Endothelial cell of umbilical vein (primary cell): ENCODE measurements at regions not wholly inside any gene's neighbourhood (a gene's known extent, or its start where the extent isn't known, plus 50 kb on each side); places are given as distances from the start of the nearest gene placed in this dataset.

ENCODE experiments used
- BruUV-seq: library from RNA; stranded (reverse); fragments of 400-500 nt; replicated peaks from 2 replicates; lab custom pipeline; 2021; lab: Mats Ljungman, UMichigan
- CTCF ChIA-PET: fragments of 300-600, 350-600 bp; sonication (Branson Sonifier 250); formaldehyde crosslinking; loops from one replicate; lab custom pipeline; 2021; ENCODE audit warnings: antibody characterized with exemption, inconsistent platforms; lab: Charles Lee
- POLR2A ChIA-PET: fragments of 300-600, 350-600 bp; sonication (Branson Sonifier 250); formaldehyde crosslinking; loops from one replicate; lab custom pipeline; 2021; ENCODE audit warnings: antibody characterized with exemption, inconsistent platforms; lab: Charles Lee
- DNase-seq: peaks from one replicate; pipeline ENCODE4 v3.0.0-alpha.2; 2011; ENCODE audit warnings: low read depth, low spot score
- FAIRE-seq: peaks from 2 replicates; lab custom pipeline; 2011; peaks lifted over from hg19 to GRCh38; lab: Jason Lieb, UNC
- H2AFZ ChIP-seq: 2 replicates; pipeline ENCODE4 v1.6.0; 2012; ENCODE audit warnings: low read depth, low read length, control low read depth, inconsistent platforms
- H3K27ac ChIP-seq: 2 replicates; pipeline ENCODE4 v1.5.1; 2011; ENCODE audit warnings: low read depth, mild to moderate bottlenecking, control low read depth, low read length, moderate library complexity; ENCODE audit not compliant: insufficient read depth
- H3K27me3 ChIP-seq, 2 experiments: 2 replicates each; pipeline versions ENCODE4 v1.6.0 to v1.6.1; 2011; ENCODE audit warnings: low read length in 2 of 2, mixed read lengths in 1 of 2; ENCODE audit not compliant: control insufficient read depth in 2 of 2, insufficient read depth in 2 of 2
- H3K36me3 ChIP-seq, 2 experiments: 2 replicates in 1 of 2; 3 replicates in 1 of 2; pipeline ENCODE4 v1.5.1; 2011; ENCODE audit warnings: low read length in 2 of 2, mild to moderate bottlenecking in 1 of 2, moderate library complexity in 1 of 2; ENCODE audit not compliant: control insufficient read depth in 2 of 2, insufficient read depth in 2 of 2; ENCODE audit errors: extremely low read depth in 1 of 2
- H3K4me1 ChIP-seq: 3 replicates; pipeline ENCODE4 v1.5.1; 2011; ENCODE audit warnings: mild to moderate bottlenecking, low read length; ENCODE audit not compliant: control insufficient read depth, insufficient read depth; ENCODE audit errors: extremely low read depth
- H3K4me2 ChIP-seq: 2 replicates; pipeline ENCODE4 v1.6.1; 2011; ENCODE audit warnings: low read length, control low read depth, mixed read lengths; ENCODE audit not compliant: insufficient read depth
- H3K4me3 ChIP-seq, 3 experiments: fragments of 200-600 bp in 1 of 3; sonication (generic), shearing (Covaris generic) in 1 of 3; replicated peaks in 1 of 3; 2 replicates each; pipeline ENCODE4 v1.5.1; 2011 to 2016; ENCODE audit warnings: control low read depth in 3 of 3, low read length in 3 of 3, mild to moderate bottlenecking in 2 of 3, inconsistent platforms in 1 of 3, low read depth in 1 of 3, moderate library complexity in 1 of 3; ENCODE audit not compliant: insufficient read depth in 1 of 3
- H3K79me2 ChIP-seq: 2 replicates; pipeline ENCODE4 v1.6.0; 2012; ENCODE audit warnings: low read length, inconsistent platforms; ENCODE audit not compliant: control insufficient read depth, insufficient read depth
- H3K9ac ChIP-seq: replicated peaks from 2 replicates; pipeline ENCODE3; 2011; ENCODE audit warnings: low read length, control low read depth; ENCODE audit not compliant: insufficient read depth; ENCODE audit errors: extremely low read depth
- H3K9me1 ChIP-seq: replicated peaks from 3 replicates; pipeline ENCODE4 v1.6.0; 2011; ENCODE audit warnings: mild to moderate bottlenecking, low read length; ENCODE audit not compliant: control insufficient read depth, insufficient read depth; ENCODE audit errors: extremely low read depth
- H3K9me3 ChIP-seq: replicated peaks from 2 replicates; pipeline ENCODE4 v1.5.1; 2012; ENCODE audit warnings: low read length, inconsistent platforms; ENCODE audit not compliant: control insufficient read depth, insufficient read depth
- H4K20me1 ChIP-seq: replicated peaks from 2 replicates; pipeline ENCODE3; 2011; ENCODE audit warnings: mild to moderate bottlenecking, low read length; ENCODE audit not compliant: control insufficient read depth, insufficient read depth; ENCODE audit errors: extremely low read depth
- CTCF ChIP-seq, 2 donors: IDR thresholded peaks; 1 replicate in 1 of 2; 2 replicates in 1 of 2; pipeline ENCODE4 v1.5.1; 2011; ENCODE audit warnings: low read length in 2 of 2, mild to moderate bottlenecking in 2 of 2, moderate library complexity in 2 of 2, control low read depth in 1 of 2, inconsistent platforms in 1 of 2, low read depth in 1 of 2; ENCODE audit not compliant: insufficient read depth in 1 of 2; ENCODE audit errors: extremely low read depth in 1 of 2
- EZH2 ChIP-seq: IDR thresholded peaks from 2 replicates; pipeline ENCODE4 v1.6.1; 2012; ENCODE audit warnings: borderline replicate concordance, low read depth, mild to moderate bottlenecking, moderate library complexity, low read length, inconsistent platforms; ENCODE audit not compliant: severe bottlenecking
- FOS ChIP-seq: IDR thresholded peaks from 2 replicates; pipeline ENCODE4 v1.6.1; 2011; ENCODE audit warnings: mild to moderate bottlenecking, low read length, moderate library complexity, borderline replicate concordance; ENCODE audit not compliant: insufficient read depth
- GATA2 ChIP-seq: IDR thresholded peaks from 2 replicates; pipeline ENCODE4 v1.7.0; 2011; ENCODE audit warnings: low read depth, mild to moderate bottlenecking, moderate library complexity, mixed read lengths, low read length; ENCODE audit not compliant: insufficient read length, insufficient read depth
- JUN ChIP-seq: IDR thresholded peaks from 2 replicates; pipeline ENCODE4 v1.6.1; 2011; ENCODE audit warnings: borderline replicate concordance, low read depth; ENCODE audit not compliant: insufficient read length, insufficient read depth
- MAX ChIP-seq: IDR thresholded peaks from 2 replicates; pipeline ENCODE4 v1.6.1; 2011; ENCODE audit not compliant: insufficient read depth, insufficient read length
- MYC ChIP-seq: IDR thresholded peaks from one replicate; pipeline ENCODE4 v1.6.1; 2011; ENCODE audit warnings: mild to moderate bottlenecking, low read depth, low read length
- POLR2A ChIP-seq: IDR thresholded peaks from 2 replicates; pipeline ENCODE4 v1.6.1; 2012; ENCODE audit warnings: low read depth, mild to moderate bottlenecking, control low read depth, low read length
- POLR2AphosphoS5 ChIP-seq: IDR thresholded peaks from 2 replicates; pipeline ENCODE4 v1.6.1; 2012; ENCODE audit warnings: low read depth, mild to moderate bottlenecking, control low read depth, low read length, moderate library complexity; ENCODE audit not compliant: insufficient read depth
- dilution Hi-C: fragments of 300-500 bp; cut with MboI; formaldehyde crosslinking; loops from one replicate; pipeline ENCODE4 v1.15.0; 2019; ENCODE audit warnings: low sequenced_read_pairs; ENCODE audit not compliant: extremely low pct_ligation_motif_present
- intact Hi-C: fragments of 100-400 bp; cut with micrococcal nuclease; formaldehyde crosslinking; loops from one replicate; pipeline ENCODE4 v1.10.0; 2022

- CTCF ChIA-PET = interaction anchor here (1.1 to 1.4 kb wide), 2 partner anchors 43 to 93 kb away, joined by 3 to 4 read pairs; no protein-coding TSS in a partner anchor
Observed at GRCh38 chr2:64219149-64219548, 74.9 kb upstream of the PELI1 start.

More at GRCh38 chr2:64219149-64219548, 74.9 kb upstream of the PELI1 start:
- Histone ChIP-seq H3K9me3 (no peaks in the 10 kb centered on the region), H3K79me2 (no peaks in the 10 kb centered on the region), H3K9ac (no peak overlapping the region), H3K27ac (no peak overlapping the region), H3K9me1 (no peaks in the 10 kb centered on the region), H3K4me2 (no peak overlapping the region), H3K4me1 (no peaks in the 10 kb centered on the region), H3K36me3 (no peaks in the 10 kb centered on the region), H2AFZ (no peak overlapping the region), H3K27me3 (peaks cover 0 to 2% of the 10 kb centered on the region in 2 experiments), H4K20me1 (no peaks in the 10 kb centered on the region), H3K4me3 (no peak overlapping the region)
- TF ChIP-seq MYC (no peak), FOS (no peak), JUN (no peak), POLR2A (no peak), MAX (no peak), CTCF (IDR thresholded peaks at IDR 0.05; ENCODE audit: extremely low read depth in 1 of 2, insufficient read depth in 1 of 2, low read depth in 1 of 2, low read length in 2 of 2) (no peak), POLR2AphosphoS5 (no peak), GATA2 (no peak), EZH2 (no peak)
- intact Hi-C loops = no loop called here
- dilution Hi-C loops = no loop called here
- BruUV-seq = no TSS peak
- POLR2A ChIA-PET = interaction anchor here (0.7 kb wide), 1 partner anchor 66 kb away, joined by 5 read pairs; no protein-coding TSS in a partner anchor
- FAIRE-seq (no peak), DNase-seq (no peak)
